ENCODE measurements at regions not wholly inside any gene's neighbourhood (a gene's known extent, or its start where the extent isn't known, plus 50 kb on each side); places are given as distances from the start of the nearest gene placed in this dataset.

- Histone ChIP-seq H2AFZ (ENCODE audit: low read length) (no peak overlapping the region), H3K4me2 (ENCODE audit: low read length) (no peak overlapping the region), H3K9me2 (ENCODE audit: insufficient read depth, low read length) (no peaks in the 10 kb centered on the region), H4K20me1 (ENCODE audit: insufficient read depth, low read length) (no peaks in the 10 kb centered on the region), H3K36me3 (ENCODE audit: insufficient read depth, low read length) (no peaks in the 10 kb centered on the region), H3K4me3 (ENCODE audit: low read depth, low read length, poor library complexity, severe bottlenecking) (no peak overlapping the region), H3K27ac (ENCODE audit: low read depth, low read length, poor library complexity, severe bottlenecking) (no peak overlapping the region), H3K4me1 (ENCODE audit: insufficient read depth, low read length, poor library complexity, severe bottlenecking) (no peaks in the 10 kb centered on the region), H3K79me2 (ENCODE audit: insufficient read depth, low read depth, low read length) (no peaks in the 10 kb centered on the region), H3K9me3 (ENCODE audit: low read length) (no peaks in the 10 kb centered on the region)
- ChIA-PET CTCF (ENCODE audit: unreplicated experiment) (no interaction called here), POLR2A (no interaction called here)
- DNase-seq (ENCODE audit: low spot score) = no peak
- no TSS peak for BruUV-seq (replicated peaks)
- TF ChIP-seq EZH2phosphoT487 (IDR thresholded peaks at IDR 0.05; ENCODE audit: borderline replicate concordance, low read depth, low read length) (no peak), CTCF (conservative IDR thresholded peaks at IDR 0.05; ENCODE audit: low read length) (no peak)
- intact Hi-C loops (cut with micrococcal nuclease; ENCODE audit: unreplicated experiment) = no loop called here
These were observed 64.1 kb upstream of the RPS6KA2 start for GRCh38 chr6:166691199-166691598.

- no peak overlapping the region for H3K4me3 ChIP-seq (ENCODE audit: low read depth, low read length, poor library complexity, severe bottlenecking)
- no peak overlapping the region for H2AFZ ChIP-seq (ENCODE audit: low read length)
- ChIA-PET CTCF (ENCODE audit: unreplicated experiment) (no interaction called here), POLR2A (no interaction called here)
- no peaks in the 10 kb centered on the region for H3K36me3 ChIP-seq (ENCODE audit: insufficient read depth, low read length)
- no peak overlapping the region for H3K4me2 ChIP-seq (ENCODE audit: low read length)
- no peak overlapping the region for H3K27ac ChIP-seq (ENCODE audit: low read depth, low read length, poor library complexity, severe bottlenecking)
- H3K4me1 ChIP-seq (ENCODE audit: insufficient read depth, low read length, poor library complexity, severe bottlenecking) = no peaks in the 10 kb centered on the region
- TF ChIP-seq EZH2phosphoT487 (IDR thresholded peaks at IDR 0.05; ENCODE audit: borderline replicate concordance, low read depth, low read length) (no peak), CTCF (conservative IDR thresholded peaks at IDR 0.05; ENCODE audit: low read length) (no peak)
- no peaks in the 10 kb centered on the region for H3K79me2 ChIP-seq (ENCODE audit: insufficient read depth, low read depth, low read length)
- no peak for DNase-seq (ENCODE audit: low spot score)
- H3K9me3 ChIP-seq (ENCODE audit: low read length) = no peaks in the 10 kb centered on the region
- intact Hi-C loops (cut with micrococcal nuclease; ENCODE audit: unreplicated experiment) = no loop called here
- BruUV-seq (replicated peaks) = no TSS peak
- no peaks in the 10 kb centered on the region for H4K20me1 ChIP-seq (ENCODE audit: insufficient read depth, low read length)
- H3K9me2 ChIP-seq (ENCODE audit: insufficient read depth, low read length) = no peaks in the 10 kb centered on the region
These were observed 62.6 kb upstream of the RPS6KA2 start for GRCh38 chr6:166689687-166690086.

- TF ChIP-seq CTCF (conservative IDR thresholded peaks at IDR 0.05; ENCODE audit: low read length) = no peak
- H3K9me3 ChIP-seq (ENCODE audit: low read length) = no peaks in the 10 kb centered on the region
- POLR2A ChIA-PET = no interaction called here
- no peak overlapping the region for H3K4me2 ChIP-seq (ENCODE audit: low read length)
- no peaks in the 10 kb centered on the region for H4K20me1 ChIP-seq (ENCODE audit: insufficient read depth, low read length)
- no peaks in the 10 kb centered on the region for H3K9me2 ChIP-seq (ENCODE audit: insufficient read depth, low read length)
- no peak overlapping the region for H3K27ac ChIP-seq (ENCODE audit: low read depth, low read length, poor library complexity, severe bottlenecking)
- CTCF ChIA-PET (ENCODE audit: unreplicated experiment) = no interaction called here
- BruUV-seq (replicated peaks) = no TSS peak
- no peak for DNase-seq (ENCODE audit: low spot score)
- intact Hi-C loops (cut with micrococcal nuclease; ENCODE audit: unreplicated experiment) = no loop called here
- no peak overlapping the region for H2AFZ ChIP-seq (ENCODE audit: low read length)
- H3K4me1 ChIP-seq (ENCODE audit: insufficient read depth, low read length, poor library complexity, severe bottlenecking) = no peaks in the 10 kb centered on the region
- no peak overlapping the region for H3K4me3 ChIP-seq (ENCODE audit: low read depth, low read length, poor library complexity, severe bottlenecking)
- no peaks in the 10 kb centered on the region for H3K36me3 ChIP-seq (ENCODE audit: insufficient read depth, low read length)
- no peaks in the 10 kb centered on the region for H3K79me2 ChIP-seq (ENCODE audit: insufficient read depth, low read depth, low read length)
These were observed 61.9 kb upstream of the RPS6KA2 start for GRCh38 chr6:166688901-166689300.
